Left lung (tissue), 4 donors: ENCODE measurements at regions not wholly inside any gene's neighbourhood (a gene's known extent, or its start where the extent isn't known, plus 50 kb on each side); places are given as distances from the start of the nearest gene placed in this dataset.

ENCODE experiments used
- ATAC-seq: fragments of 200-7000 bp; cut with Tn5 transposase; one replicate; pipeline ENCODE4 v1.9.1; 2020; ENCODE audit warnings: moderate library complexity
- DNase-seq, 4 donors: peaks; one replicate each; pipeline ENCODE4 v3.0.0-alpha.2; 2013 to 2020
- H3K27ac ChIP-seq, 2 donors: fragments of 200-600 bp; sonication (generic) in 1 of 2; one replicate each; pipeline versions ENCODE4 v1.5.0 to v1.8.0; 2020 to 2021
- H3K27me3 ChIP-seq, 2 donors: fragments of 200-600 bp; sonication (generic) in 1 of 2; one replicate each; pipeline versions ENCODE4 v1.5.0 to v1.8.0; 2020 to 2021
- H3K36me3 ChIP-seq, 2 donors: fragments of 200-600 bp; sonication (generic) in 1 of 2; one replicate each; pipeline versions ENCODE4 v1.5.0 to v1.8.0; 2020 to 2021
- H3K4me1 ChIP-seq, 2 donors: fragments of 200-600 bp; one replicate each; pipeline ENCODE4 v1.8.0; 2021
- H3K4me3 ChIP-seq, 2 donors: fragments of 200-600 bp; sonication (generic) in 1 of 2; one replicate each; pipeline versions ENCODE4 v1.5.0 to v1.8.0; 2020 to 2021; ENCODE audit warnings: mild to moderate bottlenecking in 1 of 2
- H3K9me3 ChIP-seq, 2 donors: fragments of 200-600 bp; sonication (generic) in 1 of 2; one replicate each; pipeline versions ENCODE4 v1.5.0 to v1.8.0; 2020 to 2021
- intact Hi-C, 2 donors: fragments of 100-400 bp; cut with DNase I; formaldehyde crosslinking; loops; one replicate each; pipeline versions ENCODE4 v1.11.2 to v1.14.2; 2022
- TF ChIP-seq, protein P1 (sequence below), 2 donors: fragments of 200-600 bp; sonication (generic) in 1 of 2; IDR thresholded peaks; one replicate each; pipeline versions ENCODE4 v1.5.0 to v1.8.0; 2021; ENCODE audit warnings: antibody characterized with exemption in 2 of 2
- donor health status: DM: no; HTN: yes; CAD: no.
- donor health status: DM: no; HTN: no; CAD: no.

DNA sequence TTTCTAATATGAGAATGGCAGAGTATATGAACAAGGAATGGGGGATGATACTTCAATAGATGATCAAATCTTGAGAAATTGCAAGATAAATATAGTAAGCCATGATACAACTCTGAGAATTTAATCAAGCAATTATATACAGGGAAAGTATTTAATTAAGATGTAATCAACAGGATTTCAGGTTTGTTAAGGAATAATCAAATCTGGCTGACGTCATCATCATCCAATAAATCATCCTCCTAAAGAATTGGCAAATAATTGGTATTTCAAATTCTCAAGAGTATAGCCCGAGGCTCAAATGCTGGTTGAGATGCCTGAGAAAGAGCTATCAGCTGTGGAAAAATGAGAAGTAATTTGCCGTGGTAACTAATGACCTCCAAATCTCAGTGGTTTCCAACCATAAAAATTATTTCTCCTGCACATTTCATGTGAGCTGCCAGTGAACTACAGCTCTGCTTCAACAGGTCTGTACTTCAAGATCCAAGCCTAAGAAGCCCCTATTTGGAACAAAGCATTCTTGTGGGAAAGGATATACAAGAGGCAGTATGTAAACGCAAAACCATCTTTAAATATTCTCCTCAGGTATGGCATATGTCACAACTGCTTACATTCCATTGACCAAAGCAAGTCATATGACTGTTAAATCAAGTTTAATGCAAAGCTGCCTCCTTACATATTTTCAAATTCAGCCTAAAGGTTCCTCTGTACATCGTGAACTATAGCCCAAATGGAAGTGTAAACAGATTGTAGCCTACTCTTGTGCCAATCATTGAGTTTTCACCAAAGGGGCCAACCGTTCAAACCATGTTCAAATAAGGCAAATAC lies 503.0 kb downstream of the KIF20B start:
- DNase-seq (no peak), ATAC-seq (no peak)
- no peaks in the 10 kb centered on the region for H3K36me3 ChIP-seq
- no peaks in the 10 kb centered on the region for H3K9me3 ChIP-seq
- TF ChIP-seq, protein P1, sequence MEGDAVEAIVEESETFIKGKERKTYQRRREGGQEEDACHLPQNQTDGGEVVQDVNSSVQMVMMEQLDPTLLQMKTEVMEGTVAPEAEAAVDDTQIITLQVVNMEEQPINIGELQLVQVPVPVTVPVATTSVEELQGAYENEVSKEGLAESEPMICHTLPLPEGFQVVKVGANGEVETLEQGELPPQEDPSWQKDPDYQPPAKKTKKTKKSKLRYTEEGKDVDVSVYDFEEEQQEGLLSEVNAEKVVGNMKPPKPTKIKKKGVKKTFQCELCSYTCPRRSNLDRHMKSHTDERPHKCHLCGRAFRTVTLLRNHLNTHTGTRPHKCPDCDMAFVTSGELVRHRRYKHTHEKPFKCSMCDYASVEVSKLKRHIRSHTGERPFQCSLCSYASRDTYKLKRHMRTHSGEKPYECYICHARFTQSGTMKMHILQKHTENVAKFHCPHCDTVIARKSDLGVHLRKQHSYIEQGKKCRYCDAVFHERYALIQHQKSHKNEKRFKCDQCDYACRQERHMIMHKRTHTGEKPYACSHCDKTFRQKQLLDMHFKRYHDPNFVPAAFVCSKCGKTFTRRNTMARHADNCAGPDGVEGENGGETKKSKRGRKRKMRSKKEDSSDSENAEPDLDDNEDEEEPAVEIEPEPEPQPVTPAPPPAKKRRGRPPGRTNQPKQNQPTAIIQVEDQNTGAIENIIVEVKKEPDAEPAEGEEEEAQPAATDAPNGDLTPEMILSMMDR (IDR thresholded peaks at IDR 0.05) = no peak
- H3K27me3 ChIP-seq = no peaks in the 10 kb centered on the region
- no peak overlapping the region for H3K27ac ChIP-seq
- no peaks in the 10 kb centered on the region for H3K4me1 ChIP-seq
- no peak overlapping the region for H3K4me3 ChIP-seq
- intact Hi-C loops = no loop called here

DNA sequence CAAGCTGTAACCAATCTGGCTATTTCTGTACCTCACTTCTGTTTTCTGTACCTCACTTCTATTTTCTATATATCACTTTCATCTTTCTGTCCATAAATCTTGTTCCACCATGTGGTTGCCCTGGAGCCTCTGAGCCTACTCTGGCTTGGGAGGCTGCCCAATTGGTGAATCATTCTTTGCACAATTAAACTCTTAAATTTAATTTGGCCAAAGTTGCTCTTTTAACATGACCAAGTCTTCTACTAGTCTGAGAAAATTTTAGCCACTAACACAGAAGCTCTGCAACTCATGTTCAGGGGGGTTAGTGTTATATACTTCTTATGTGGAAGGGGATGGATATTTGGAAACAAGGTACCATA lies 503.5 kb downstream of the KIF20B start:
- DNase-seq (no peak), ATAC-seq (no peak)
- no peaks in the 10 kb centered on the region for H3K9me3 ChIP-seq
- no peaks in the 10 kb centered on the region for H3K4me1 ChIP-seq
- intact Hi-C loops = no loop called here
- no peak overlapping the region for H3K27ac ChIP-seq
- TF ChIP-seq, protein P1 (IDR thresholded peaks at IDR 0.05) = no peak
- H3K4me3 ChIP-seq = no peak overlapping the region
- no peaks in the 10 kb centered on the region for H3K36me3 ChIP-seq
- no peaks in the 10 kb centered on the region for H3K27me3 ChIP-seq

DNA sequence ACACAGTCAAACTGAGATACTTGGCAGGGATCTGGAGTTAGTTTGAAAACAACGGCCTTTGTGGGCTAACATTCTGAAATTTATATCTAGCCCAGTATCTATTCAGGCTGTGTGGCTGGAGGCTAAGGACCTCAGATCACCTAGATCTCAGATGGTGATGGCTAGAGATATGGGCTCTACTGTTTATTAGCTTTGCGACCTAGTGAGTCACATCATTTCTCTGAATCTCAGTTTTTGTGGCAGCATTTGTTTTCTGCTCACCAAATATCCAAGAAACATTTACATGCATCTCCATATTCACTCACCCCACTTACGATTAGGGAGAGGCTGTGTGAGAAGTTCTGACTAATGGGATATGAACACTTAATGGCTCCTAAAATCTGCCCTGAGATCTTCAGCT lies 503.9 kb downstream of the KIF20B start:
- Histone ChIP-seq H3K4me3 (no peak overlapping the region), H3K36me3 (no peaks in the 10 kb centered on the region), H3K9me3 (no peaks in the 10 kb centered on the region), H3K27me3 (no peaks in the 10 kb centered on the region), H3K4me1 (no peaks in the 10 kb centered on the region), H3K27ac (no peak overlapping the region)
- no peak for ATAC-seq
- intact Hi-C loops = no loop called here
- no peak for DNase-seq
- TF ChIP-seq, protein P1 (IDR thresholded peaks at IDR 0.05) = no peak

DNA sequence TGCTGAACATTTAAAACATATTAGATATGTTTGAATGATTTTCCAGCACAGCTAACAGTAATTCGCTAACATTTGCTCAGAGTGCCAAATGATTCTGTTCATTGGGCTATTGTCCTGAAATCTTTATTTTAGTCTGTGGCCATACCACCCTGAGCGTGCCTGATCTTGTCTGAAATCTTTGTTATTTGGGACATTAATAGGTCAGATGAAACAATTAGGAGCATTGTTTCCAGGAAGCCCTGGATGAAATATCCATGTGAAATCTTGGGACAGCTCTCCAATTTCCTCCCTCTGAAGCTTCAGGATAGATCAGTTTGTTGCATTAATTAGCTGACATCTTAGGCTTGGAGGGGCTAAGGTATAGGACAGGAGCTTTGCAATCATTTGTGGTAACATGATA lies 512.0 kb downstream of the KIF20B start:
- Histone ChIP-seq H3K27me3 (no peaks in the 10 kb centered on the region), H3K36me3 (no peaks in the 10 kb centered on the region), H3K9me3 (no peaks in the 10 kb centered on the region), H3K4me1 (no peaks in the 10 kb centered on the region), H3K4me3 (no peak overlapping the region), H3K27ac (no peak overlapping the region)
- TF ChIP-seq, protein P1 (IDR thresholded peaks at IDR 0.05) = no peak
- ATAC-seq = no peak
- no peak for DNase-seq
- intact Hi-C loops = no loop called here

DNA sequence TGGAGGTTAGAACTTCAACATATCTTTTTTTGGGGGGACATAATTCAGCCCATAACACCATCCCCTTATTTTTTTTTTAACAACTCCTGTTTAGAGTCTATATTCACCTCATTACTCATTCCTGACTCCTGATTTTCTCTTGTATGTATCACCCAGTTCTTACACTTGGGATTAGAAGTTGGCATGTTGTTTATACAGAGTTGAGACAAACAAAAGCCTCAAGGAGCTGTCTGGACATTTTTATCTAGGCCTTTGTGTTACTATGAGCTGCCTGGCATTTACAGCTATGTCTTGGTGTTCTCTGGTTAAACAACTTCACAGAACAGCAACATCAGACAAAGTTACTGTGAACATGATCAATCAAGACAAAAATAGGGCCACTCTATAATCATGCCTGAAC lies 517.5 kb downstream of the KIF20B start:
- ATAC-seq = no peak
- H3K27ac ChIP-seq = no peak overlapping the region
- H3K4me3 ChIP-seq = no peak overlapping the region
- H3K4me1 ChIP-seq = no peaks in the 10 kb centered on the region
- intact Hi-C loops = no loop called here
- H3K27me3 ChIP-seq = no peaks in the 10 kb centered on the region
- no peaks in the 10 kb centered on the region for H3K9me3 ChIP-seq
- no peaks in the 10 kb centered on the region for H3K36me3 ChIP-seq
- TF ChIP-seq, protein P1 (IDR thresholded peaks at IDR 0.05) = no peak
- DNase-seq = no peak
